CD4-positive, alpha-beta T cell treated with Interleukin-15 for 4 hours (primary cell): ENCODE measurements at regions not wholly inside any gene's neighbourhood (a gene's known extent, or its start where the extent isn't known, plus 50 kb on each side); places are given as distances from the start of the nearest gene placed in this dataset.

Experiments
- DNase-seq: peaks from one replicate; pipeline ENCODE4 v3.0.0-alpha.2; 2020; ENCODE audit warnings: low spot score

DNA sequence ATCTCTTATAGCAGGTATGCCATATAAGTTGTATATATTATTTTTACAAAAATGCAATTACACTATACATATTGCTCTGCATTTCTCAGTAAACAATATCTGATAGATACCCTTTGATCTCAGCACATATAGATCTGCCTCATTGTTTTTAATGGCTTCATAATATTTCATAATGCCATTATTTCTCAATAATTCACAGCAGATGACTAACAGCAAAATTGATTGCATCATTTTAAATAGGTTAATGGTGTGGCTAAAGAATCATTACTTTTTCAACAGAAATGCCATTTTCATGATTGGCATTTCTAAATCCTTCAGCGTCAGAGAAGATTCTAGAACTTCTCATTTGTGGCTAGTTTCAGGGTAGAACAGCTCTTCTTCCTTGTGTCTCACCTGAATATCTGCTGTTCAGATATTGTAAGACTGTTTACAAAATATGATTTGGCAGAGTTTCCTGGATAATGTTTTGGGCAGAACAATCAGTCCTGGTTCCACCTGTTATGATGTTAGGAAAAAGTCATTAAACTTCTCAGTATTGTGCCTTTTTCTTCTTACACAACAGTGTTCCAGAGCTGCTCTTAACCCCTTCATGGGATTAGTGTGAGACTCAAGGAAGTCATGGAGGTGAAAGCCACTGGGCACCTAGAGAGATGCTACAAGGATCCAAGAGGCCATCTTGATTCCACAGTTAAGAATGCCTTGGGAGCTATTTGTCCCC lies 397.6 kb upstream of the THBS1 start:
- DNase-seq = no peak

DNA sequence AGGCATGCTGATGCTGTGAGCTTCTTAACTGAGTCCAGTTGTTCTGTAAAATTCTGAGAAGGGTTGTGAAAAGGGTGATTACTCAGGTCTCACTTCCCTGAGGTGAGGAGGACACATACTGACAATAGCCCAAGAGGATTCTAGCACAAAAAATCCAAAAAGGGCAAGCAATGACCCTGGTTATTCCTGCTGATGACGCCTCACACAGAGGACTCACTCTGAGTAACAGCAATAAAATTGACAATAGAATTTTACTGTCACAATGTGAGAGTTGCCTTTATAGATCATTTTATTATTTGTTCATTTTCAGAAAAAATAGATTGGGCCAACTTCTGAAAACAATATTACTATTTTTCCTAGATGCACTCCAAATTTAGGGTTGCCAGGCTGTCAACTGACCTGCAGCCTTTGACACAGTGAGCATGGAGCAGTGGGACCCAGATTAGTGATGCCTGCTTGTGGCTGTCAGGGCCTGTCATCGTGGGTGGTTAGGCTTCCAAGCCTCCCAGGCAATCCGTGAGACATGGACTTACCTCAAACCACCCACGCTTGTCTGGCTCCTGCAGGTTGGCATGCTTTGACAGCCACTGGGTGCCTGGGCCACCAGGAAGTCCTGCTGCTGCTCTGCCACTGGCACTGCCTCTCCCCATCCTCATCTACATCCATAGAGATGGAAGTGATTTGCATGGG lies 396.0 kb upstream of the THBS1 start:
- DNase-seq = no peak

DNA sequence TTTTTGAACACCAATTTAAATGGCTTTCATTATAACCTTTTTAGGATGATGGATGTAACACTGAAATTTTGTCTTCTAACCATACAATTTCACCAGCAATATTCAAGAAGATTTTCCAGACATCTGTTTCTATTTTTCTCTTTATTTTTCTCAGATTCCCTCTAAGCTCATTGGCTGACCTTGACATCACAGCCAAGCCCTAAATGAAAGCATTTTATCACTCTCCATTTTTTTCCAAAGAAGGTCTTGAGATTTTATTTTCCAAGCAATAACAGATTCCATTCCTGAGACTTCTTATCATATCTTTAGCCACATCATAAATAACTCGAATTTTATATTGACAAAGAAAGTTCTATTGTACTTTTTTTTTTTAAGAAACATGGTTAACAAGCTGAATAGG lies 392.6 kb upstream of the THBS1 start:
- DNase-seq = no peak

DNA sequence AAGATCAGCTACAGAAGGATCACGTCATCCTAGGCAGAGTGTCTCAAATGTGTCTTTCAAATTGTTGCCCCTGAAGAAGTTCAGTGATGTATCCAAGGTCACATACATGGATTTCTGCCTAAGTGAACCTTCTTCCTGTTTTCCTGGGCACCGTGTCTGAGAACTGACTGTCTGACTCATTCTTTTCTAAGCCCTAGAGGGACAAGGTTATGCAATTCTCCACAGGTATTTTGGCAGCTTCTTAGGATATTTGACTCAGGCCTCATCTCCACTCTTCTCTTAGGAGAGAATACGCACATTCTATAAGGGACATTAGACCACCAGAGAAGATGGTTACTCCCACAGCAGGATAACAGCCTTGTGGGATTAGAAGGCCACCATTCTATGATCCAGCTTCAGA lies 391.9 kb upstream of the THBS1 start:
- DNase-seq = no peak

DNA sequence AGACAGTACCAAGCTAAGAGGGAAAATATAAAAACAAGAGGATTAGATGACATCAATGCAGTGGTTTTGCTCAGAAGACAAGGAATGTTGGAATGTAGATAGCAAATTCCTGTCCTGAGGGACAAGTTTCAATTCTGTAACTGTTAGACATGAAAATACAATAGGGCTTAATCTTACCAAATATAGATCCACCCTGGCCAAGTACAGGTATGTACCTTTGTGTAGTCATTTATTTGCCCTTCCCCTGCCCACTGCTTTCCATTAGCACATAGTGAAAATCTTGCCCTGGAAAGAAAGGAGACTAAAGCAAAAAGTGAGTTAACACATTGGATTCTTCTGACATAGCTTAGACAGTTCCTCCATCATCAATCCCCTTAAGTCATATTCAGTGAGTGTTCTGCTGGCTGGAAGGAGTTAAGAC lies 389.0 kb upstream of the THBS1 start:
- no peak for DNase-seq

DNA sequence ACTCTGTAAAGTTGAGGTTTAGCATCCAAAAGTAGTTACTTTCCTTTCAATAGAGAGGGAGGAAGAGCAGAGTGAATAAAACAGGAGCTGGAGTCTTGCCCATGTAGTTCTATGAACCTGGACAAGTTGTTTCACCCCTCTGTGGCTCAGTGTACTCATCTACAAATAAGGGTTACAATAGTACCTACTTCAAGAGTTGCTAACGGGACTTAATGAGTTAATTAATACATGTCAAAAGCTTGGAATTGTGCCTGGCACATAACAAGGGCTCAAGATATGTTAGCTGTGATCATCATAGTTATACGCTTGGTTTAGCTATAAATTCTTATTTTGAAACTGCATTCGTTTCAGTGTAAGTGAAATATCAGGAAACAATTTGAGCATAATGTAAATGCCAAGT lies 388.5 kb upstream of the THBS1 start:
- DNase-seq = no peak

DNA sequence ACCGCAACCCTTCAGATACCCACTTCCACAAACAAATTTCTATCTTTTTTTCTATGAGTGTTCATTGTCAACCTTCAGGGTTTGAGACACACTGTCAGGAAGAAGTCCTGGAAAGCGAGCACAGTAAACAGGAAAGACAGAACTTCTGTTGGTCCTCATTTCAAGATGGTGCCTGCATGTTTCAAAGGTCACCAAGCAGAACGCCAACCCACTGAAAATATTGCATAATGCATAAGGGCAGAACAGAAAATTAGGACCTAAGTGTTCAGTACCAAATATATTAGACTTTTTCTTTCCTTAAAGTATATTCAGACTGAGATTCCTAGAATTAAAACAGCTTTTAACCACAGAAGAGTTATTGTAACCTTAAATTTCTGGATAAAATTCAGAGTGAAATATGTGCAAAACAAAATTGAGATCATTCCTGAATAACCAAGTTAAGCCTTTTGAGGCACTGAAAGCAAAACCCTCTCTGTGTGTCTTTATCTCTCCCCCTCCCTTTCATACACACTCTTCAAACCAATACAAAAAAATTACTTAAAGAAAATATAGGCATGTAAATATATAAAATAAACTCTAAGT lies 387.8 kb upstream of the THBS1 start:
- DNase-seq = no peak

DNA sequence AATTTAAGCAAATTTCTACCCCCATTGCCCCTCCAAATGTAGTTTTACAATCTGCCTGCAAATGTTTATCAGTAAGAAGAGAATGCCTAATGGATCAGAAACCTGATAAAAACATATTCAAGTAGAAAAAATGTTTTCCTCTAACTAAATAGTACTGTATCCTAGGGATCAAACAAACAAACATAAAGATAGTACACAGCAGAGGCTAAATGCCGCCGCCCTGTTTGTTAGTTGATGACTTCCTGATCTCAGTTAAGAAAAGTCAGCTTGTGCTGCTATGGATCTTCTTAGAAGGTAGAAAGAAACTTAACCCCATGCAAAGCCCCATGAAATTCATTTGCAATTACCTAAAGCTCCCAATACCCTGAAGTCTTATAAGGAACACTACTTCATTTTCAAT lies 387.3 kb upstream of the THBS1 start:
- DNase-seq = no peak

DNA sequence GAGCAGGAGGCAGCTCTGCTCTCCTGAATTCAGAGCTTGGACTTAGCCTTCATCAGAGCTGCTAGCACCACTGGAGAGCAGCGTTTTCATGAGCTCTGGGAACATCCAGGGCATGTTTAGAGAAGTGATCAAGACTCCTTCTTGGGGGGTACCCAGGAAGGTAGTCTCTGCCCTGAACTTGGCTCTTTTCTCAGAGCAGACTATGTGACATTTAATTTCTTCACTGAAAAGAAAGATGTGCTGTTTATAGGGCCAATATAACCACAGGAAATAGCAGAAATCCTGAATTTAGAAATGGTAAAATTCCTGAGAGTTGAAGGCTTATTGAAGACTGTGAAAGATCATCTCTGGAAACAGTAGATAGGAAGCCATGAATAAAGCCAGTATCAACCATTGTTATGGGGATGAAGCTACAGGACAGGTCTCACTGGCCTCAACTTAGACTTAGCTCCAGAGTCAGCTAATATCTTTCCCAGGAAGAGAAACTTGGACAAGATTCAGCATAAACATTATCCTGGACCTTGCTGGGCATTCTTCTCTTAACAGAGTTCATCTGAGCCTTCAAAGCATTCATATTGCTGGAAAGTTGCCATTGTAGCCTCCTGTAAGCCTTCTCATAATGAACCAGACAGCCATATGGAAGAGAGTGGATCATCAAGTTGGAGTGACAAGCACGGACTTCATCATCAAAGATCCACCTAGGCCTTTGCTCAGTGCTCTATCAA lies 386.6 kb upstream of the THBS1 start:
- DNase-seq = no peak

DNA sequence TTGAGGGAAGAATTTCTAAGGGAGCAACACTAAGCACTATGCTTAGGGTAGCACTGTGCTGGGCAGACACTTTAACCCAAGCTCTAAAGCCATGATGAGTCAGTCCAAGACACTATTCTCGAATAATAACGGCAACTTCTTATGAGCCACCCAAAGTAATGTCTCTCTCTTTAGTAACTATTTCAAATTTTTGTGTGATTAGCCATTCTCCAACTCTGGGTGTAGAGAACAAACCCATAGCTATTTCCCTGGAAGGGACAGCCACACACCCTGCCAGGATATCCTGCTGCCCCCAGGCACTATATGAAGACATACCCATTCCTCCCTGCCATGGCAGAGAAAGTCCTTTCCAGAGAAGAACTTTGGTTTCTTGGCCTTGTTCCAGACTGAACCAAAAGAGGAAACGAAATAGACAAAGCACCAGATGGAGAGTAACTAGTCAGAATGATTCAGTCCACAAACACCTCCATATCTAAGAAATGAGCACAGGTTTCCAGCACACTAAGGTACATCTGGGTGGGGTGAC lies 384.9 kb upstream of the THBS1 start:
- no peak for DNase-seq

DNA sequence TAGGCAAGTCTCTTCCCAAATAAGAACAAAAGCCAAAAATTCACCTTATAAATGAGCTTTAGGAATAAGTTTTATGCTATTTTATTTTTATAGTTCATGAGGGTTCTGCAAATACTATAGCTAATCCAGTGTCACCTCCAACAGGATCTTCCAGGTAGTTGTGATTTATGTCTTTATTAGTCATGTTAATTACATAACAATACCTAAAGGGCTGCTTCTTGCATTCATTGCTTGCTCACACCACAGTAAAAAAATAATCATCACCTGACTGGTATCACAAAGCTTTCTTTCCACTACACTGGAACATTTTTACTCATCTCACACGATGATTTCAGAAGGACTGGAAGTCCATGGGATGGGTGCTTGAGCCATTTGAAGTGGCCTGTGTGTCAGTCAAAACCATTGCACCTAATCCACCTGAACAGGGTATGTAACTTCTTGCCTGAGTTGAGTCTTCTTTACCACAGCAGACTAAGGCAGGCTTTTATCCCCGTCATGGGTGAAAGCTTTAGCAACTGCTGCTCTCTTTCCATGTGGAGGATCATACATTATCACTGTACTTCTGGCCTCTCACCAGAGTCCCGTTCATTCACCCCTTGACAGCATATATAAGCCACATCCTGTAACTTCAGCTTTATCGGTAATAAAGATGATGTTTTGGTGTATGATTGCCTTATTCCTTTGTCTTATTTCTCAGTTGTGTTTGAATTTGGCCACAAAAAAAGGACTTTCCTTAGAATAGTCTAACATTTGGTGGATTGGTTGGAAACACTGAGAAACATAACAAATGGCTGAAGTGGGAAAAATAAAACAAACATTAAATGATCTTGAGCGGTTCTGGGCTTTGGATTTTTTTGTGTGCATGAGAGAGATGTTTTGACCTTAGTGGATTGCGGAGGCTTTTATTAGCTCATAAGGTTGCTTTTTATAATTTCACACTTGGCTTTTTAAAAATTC lies 382.6 kb upstream of the THBS1 start:
- no peak for DNase-seq

DNA sequence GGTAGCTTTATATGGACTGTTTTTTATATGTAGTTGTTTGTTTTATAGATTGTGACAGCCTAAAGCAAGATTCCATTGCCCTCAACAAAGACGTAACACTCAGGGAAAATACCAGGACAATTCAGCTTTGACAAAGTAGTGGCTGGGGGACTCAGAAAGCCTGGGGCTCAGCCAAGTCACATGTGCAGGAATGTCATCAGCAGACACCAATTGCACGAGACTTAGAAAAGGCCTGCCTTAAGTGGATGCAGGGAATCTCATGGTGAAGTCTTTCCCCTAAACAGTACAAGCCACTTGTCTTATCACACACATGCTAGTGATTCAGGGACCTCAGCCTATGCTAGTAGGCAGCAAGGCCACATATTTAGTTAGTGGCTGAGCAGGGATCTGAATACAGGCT lies 381.8 kb upstream of the THBS1 start:
- no peak for DNase-seq

DNA sequence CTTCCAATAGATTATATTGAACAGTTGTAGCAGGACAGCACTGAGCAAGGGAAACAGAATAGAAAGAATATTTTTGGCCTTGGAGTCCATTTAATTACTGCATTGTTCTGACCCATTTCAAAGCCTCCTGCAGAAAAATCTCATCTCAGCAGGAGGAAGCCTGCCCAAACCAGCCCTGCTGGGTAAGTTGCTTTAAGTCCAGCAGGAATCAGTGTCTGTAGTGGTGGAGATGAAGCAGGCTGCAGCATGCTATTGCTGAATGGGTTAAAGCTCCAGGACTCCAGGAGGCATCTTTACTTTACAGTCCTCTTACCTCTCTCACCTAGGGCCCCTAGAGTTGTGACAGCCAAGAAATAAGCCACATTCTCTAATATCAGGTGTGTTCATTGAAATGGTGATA lies 380.3 kb upstream of the THBS1 start:
- DNase-seq = no peak

DNA sequence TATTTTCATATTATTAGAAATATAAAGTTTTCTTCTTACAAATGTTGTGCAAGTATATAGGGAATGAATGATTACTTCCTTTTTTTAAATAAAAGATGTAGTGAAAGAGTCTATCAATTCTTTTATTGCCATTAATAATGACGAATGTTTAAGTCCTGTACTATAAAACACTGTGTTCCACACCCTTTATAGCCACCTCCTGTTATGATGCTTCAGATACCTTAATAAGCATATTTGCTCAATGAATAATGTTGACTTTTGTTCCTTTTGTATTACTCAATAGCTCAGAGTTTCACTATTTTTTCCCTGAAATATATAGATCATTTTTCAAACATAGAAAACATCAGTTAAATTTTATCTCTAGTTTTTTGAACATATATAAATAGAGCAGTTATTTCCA lies 378.2 kb upstream of the THBS1 start:
- no peak for DNase-seq

DNA sequence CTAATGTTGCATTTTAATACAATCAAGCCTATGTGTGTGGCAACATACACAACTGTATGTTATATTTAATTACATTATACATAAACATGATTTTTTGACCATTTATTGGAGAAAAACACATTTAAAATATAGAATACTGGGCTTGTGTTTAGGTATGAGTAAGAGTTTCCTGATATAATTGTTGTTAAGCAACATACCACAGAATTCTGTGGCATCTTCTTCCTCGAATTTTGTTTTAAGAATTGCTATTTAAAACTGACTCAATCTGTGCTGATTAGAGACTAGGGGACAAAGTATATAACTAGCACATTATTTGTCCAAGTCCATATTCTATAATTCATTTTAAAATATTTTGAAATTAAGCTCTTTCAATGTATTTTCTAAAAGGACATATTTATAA lies 376.8 kb upstream of the THBS1 start:
- no peak for DNase-seq

DNA sequence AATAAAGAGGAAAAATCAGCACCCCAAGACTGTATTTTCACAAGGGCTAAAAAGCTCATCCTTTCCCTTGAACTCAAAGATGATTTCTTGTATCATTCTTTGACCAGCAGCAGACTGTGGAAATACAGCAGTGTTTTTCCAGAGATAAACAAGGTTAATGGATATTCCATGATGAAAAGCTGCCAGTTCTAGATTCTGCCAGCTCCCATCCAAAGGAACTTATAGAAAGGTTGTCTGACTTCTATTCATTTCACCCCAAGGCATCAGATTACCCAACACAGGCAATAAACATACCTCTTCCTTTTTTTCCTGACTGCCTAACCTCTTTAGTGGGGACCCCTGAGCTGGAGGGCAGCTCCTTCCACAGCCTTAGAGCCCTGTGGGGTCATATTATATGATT lies 375.8 kb upstream of the THBS1 start:
- DNase-seq = no peak

DNA sequence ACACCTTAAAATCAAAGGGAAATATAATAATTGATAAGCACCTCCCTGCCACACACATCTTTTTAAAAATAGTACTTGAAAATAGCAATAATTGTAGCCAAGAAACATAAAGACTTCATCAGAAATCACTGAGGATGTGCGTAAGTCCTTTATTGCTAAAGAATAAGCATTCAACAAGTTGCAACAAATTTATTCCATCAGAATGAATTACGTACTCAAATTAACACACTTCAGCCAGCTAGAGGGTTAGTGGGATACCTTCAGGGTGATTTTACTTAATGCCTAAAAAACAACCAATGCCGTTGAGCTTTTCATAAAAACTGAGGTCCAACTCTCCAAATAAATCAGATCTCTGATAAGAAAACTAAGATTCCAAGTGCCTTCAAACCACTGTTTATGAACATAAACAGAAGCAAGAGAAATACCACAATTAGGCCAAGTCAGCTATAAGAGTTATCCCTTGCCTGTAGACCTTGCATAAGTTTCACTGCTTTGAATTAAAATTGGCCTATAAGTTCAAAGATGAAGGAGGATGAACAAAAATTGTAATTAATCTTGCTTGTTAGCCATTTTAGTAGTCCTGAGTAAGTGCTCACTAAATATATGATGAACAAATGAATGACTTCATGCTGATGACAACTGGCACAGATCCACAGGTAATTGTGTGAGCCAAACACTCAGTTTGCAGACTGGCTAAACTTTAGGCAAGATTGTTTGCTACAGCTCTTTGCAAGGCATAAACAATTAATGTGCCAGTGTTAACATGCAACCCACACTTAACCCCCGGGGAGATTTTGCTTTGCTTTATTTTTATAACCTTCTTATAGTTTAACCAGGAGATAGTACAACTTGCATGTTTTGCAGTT lies 375.1 kb upstream of the THBS1 start:
- no peak for DNase-seq

DNA sequence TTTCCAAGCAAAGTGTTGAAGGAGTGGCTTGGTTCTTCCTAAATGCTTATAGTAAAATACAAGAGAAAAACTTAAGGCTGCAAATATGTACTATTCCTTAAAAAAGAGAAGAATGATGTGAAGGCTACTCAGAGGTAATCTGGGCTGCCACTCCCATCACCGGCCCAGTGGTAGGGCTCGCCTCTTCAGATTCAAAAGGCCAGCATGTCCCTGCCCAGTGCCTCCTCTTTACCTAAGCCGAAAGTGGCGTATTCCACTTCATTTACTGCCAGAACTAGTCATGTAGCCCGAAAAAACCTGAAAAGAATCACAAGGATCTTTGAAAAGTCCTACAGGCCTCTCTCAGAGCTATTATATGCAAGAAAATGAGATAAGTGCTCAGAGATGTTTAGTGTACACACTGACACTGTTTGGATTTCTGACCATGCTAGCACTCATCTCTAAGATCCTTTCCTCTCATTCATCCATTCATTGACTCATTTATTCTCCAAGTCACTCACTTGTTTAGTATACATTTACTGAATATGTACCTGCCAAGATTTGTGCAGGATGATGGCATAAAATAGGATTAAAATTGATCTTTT lies 373.3 kb upstream of the THBS1 start:
- no peak for DNase-seq

DNA sequence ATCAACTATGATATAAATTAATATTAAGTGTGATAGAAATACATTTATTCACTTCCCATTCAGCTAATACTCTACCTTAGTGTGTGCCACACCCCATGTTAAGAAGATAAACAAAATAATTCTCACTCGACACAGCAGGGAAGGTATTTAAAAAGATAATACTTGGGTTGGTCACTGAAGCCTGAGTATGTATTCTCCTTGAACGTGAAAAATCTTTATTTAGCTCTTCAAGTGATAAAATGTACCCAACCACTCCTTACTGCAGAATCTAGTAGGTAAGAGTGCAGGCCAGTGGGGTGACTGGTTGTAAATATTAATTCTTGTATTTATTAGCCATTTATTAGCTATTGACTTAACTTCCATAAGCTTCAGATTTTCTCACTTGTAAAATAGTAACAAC lies 372.7 kb upstream of the THBS1 start:
- DNase-seq = no peak

DNA sequence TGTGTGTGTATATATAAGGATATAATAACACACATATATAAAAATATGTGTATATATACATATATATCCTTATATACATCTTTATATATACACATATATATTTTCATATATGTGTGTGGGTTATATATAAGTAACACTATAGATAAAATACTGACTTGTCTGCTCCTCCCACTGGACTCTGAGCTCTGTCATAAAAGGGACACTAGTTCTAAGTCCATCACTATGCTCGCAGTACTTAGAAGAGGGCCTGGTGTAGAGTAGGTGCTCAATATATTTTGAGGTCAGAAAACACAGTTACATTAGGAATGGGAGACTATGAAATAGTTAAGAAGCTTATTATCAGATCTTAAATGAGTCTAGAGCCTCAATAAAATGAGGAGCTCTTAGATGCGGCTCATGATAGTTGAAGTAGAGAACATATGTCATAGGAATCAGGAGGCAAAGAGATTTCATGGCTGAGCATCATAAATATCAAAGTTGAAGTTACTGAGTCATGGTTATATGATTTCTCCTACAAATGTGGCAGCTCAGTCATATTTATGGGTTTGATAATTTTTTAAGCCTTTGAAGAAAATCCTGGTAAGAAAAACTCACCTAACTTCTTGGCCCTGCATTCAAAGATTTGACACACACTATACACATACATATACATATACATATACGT lies 371.2 kb upstream of the THBS1 start:
- no peak for DNase-seq
